ENCODE measurements at regions not wholly inside any gene's neighbourhood (a gene's known extent, or its start where the extent isn't known, plus 50 kb on each side); places are given as distances from the start of the nearest gene placed in this dataset.

DNA sequence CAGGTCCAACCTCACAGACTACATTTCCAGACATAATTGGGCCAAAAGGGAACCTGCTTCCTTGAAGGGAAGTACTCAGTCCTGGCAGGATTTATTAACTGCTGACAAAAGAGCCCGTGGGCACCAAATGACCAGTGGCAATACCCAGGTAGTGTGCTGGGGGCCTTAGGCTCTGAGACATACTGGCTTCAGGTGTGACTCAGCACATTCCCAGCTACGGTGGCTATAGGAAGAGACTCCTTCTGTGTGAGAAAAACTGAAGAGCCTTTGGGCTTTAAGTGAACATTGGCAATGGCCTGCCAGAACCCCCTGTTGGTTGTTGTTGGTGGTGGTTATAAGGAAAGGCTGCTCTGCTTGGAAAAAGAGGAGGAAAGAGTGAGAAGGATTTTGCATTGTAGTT lies 401.8 kb downstream of the KCNJ3 start:
- TF ChIP-seq EZH2 (IDR thresholded peaks at IDR 0.05; ENCODE audit: low read length, missing control alignments) = no peak
- no peak for TF ChIP-seq CTCF (conservative IDR thresholded peaks at IDR 0.05 in 1 of 2, IDR thresholded peaks at IDR 0.05 in 1 of 2; ENCODE audit: low read depth in 1 of 2, low read length in 2 of 2)

All from fibroblast of lung (primary cell).